ENCODE measurements at regions not wholly inside any gene's neighbourhood (a gene's known extent, or its start where the extent isn't known, plus 50 kb on each side); places are given as distances from the start of the nearest gene placed in this dataset.

GRCh38 chr5:158478139-158478538, 619.2 kb upstream of the CLINT1 start:
- no peak for ATAC-seq (ENCODE audit: low FRiP score in 2 of 2)
- Histone ChIP-seq H3K4me3 (no peak overlapping the region), H3K27me3 (no peaks in the 10 kb centered on the region), H3K27ac (no peak overlapping the region), H3K4me1 (no peaks in the 10 kb centered on the region), H3K36me3 (no peaks in the 10 kb centered on the region), H3K9me3 (no peaks in the 10 kb centered on the region)
- WGBS, 2 donors = 44 to 48% methylated on average over 6 of the region's 6 CpGs
- TF ChIP-seq POLR2AphosphoS5 (IDR thresholded peaks at IDR 0.05) (no peak), EP300 (IDR thresholded peaks at IDR 0.05) (no peak), CTCF (IDR thresholded peaks at IDR 0.05) (no peak), POLR2A (IDR thresholded peaks at IDR 0.05) (no peak)
- DNase-seq = no peak

DNA sequence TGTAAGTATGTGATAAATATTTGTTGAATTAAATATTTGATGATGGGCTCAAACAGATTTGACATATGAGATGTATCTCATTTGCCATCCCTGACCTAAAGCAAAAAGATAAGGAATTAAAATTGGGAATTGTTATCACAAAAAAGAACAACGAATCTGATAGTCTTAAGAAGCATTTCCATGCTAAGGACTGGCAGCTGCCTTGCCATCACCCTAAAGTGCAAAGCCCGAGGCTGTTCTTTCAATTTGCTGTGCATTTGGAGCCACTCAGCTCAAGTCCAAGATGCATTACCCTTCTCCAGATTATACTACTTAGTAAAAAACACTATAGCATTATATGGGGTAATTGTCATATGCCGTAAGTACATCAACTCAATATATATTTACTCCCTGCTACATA, 618.3 kb upstream of the CLINT1 start:
- no peak overlapping the region for H3K27ac ChIP-seq
- no peaks in the 10 kb centered on the region for H3K9me3 ChIP-seq
- 90 to 94% methylated on average over 3 of the region's 3 CpGs for WGBS, 2 donors
- no peaks in the 10 kb centered on the region for H3K27me3 ChIP-seq
- no peaks in the 10 kb centered on the region for H3K36me3 ChIP-seq
- no peak for DNase-seq
- H3K4me3 ChIP-seq = no peak overlapping the region
- ATAC-seq (ENCODE audit: low FRiP score in 2 of 2) = no peak
- no peaks in the 10 kb centered on the region for H3K4me1 ChIP-seq
- no peak for TF ChIP-seq POLR2A (IDR thresholded peaks at IDR 0.05)

- ATAC-seq (ENCODE audit: low FRiP score in 2 of 2) (no peak), DNase-seq (no peak)
- Histone ChIP-seq H3K36me3 (no peaks in the 10 kb centered on the region), H3K27ac (no peak overlapping the region), H3K9me3 (no peaks in the 10 kb centered on the region), H3K27me3 (no peaks in the 10 kb centered on the region), H3K4me3 (no peak overlapping the region), H3K4me1 (peaks cover 0 to 4% (median 0%) of the 10 kb centered on the region in 4 donors)
- 78 to 80% methylated on average over 4 of the region's 4 CpGs for WGBS, 2 donors
- no peak for TF ChIP-seq POLR2AphosphoS5 (IDR thresholded peaks at IDR 0.05)
- no peak for TF ChIP-seq CTCF (IDR thresholded peaks at IDR 0.05)
- no peak for TF ChIP-seq EP300 (IDR thresholded peaks at IDR 0.05)
- no peak for TF ChIP-seq POLR2A (IDR thresholded peaks at IDR 0.05)
Observed at GRCh38 chr5:158473016-158473635, 614.2 kb upstream of the CLINT1 start.

DNA sequence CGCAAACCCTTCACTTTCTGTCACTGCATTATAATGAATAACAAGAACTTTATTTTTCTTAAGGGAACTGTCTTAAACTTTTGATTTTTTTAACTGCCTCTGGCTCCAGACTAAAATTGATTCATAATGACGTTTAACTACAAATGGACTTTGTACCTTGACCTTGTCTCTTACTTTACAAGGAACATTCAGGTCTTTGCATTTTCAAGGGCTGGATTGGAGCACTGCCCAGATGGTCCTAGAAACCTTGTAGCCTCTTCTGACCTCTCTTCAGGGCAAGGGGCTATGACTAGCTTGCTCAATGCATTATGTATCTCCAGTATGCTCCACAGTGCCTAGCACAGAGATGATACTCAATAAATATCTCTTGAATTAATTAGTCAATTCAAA, 612.6 kb upstream of the CLINT1 start:
- Histone ChIP-seq H3K36me3 (no peaks in the 10 kb centered on the region), H3K27me3 (no peaks in the 10 kb centered on the region), H3K9me3 (no peaks in the 10 kb centered on the region), H3K27ac (no peak overlapping the region), H3K4me1 (peaks cover 0 to 4% (median 0%) of the 10 kb centered on the region in 4 donors), H3K4me3 (no peak overlapping the region)
- TF ChIP-seq EP300 (IDR thresholded peaks at IDR 0.05) = no peak
- TF ChIP-seq POLR2A (IDR thresholded peaks at IDR 0.05) = no peak
- TF ChIP-seq CTCF (IDR thresholded peaks at IDR 0.05) = no peak
- TF ChIP-seq POLR2AphosphoS5 (IDR thresholded peaks at IDR 0.05) = no peak
- ATAC-seq (ENCODE audit: low FRiP score in 2 of 2) = no peak
- peak in 1 of 2 donors; percentile 47 for DNase-seq
- WGBS, 2 donors = 53 to 54% methylated on average over 2 of the region's 2 CpGs

DNA sequence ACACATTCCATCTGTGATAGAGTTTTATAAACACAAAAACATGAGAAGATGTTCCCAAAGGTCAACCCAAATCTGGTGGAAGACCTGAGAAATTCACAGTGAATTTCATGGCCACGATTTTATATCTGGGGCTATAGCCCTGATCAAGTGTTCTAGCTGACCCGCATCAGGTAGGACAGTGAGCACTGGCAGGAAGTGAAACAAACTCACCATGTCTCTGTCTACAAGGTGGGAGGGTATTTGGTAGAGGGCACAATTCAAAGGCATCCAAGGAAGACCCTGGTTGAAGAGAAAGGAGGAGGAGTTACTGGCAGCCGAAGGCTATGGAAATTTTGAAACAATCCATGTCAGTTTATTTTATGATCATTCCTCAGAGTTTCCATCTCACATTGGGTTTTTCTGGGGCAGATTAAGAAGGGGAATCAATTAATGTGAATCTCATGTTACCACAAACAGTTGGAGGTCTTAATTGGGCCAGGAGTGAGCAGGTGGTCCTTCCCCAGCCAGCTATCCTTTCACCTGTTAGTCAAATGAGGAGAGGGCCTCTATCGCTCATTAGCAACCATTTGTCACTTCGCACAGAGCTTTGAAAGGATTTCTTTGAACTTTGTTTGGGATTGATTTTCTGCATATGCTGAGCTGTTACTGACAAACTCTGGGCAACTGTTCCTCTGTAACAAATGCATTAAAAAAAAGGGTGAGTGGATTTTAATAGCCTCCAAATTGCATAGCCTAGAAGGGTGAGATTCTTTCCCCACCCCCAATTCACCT, 612.0 kb upstream of the CLINT1 start:
- no peak overlapping the region for H3K27ac ChIP-seq
- H3K9me3 ChIP-seq = no peaks in the 10 kb centered on the region
- no peaks in the 10 kb centered on the region for H3K36me3 ChIP-seq
- H3K4me3 ChIP-seq = no peak overlapping the region
- TF ChIP-seq POLR2A (IDR thresholded peaks at IDR 0.05) = no peak
- TF ChIP-seq EP300 (IDR thresholded peaks at IDR 0.05) = no peak
- TF ChIP-seq CTCF (IDR thresholded peaks at IDR 0.05) = no peak
- TF ChIP-seq POLR2AphosphoS5 (IDR thresholded peaks at IDR 0.05) = no peak
- peaks cover 0 to 8% (median 0%) of the 10 kb centered on the region in 4 donors for H3K4me1 ChIP-seq
- ATAC-seq (ENCODE audit: low FRiP score in 2 of 2) = no peak
- 76 to 87% methylated on average over 5 of the region's 5 CpGs for WGBS, 2 donors
- no peak for DNase-seq
- no peaks in the 10 kb centered on the region for H3K27me3 ChIP-seq
